Stimulated activated CD4-positive, alpha-beta T cell treated with anti-CD3 and anti-CD28 coated beads, Interleukin-1b, Interleukin-23, amount 100 ng/mL, for 1 hour (primary cell): ENCODE measurements at regions not wholly inside any gene's neighbourhood (a gene's known extent, or its start where the extent isn't known, plus 50 kb on each side); places are given as distances from the start of the nearest gene placed in this dataset.

Source experiments
- DNase-seq, 2 donors: peaks; one replicate each; pipeline ENCODE4 v3.0.0-alpha.2; 2020; ENCODE audit warnings: low read depth in 2 of 2

GRCh38 chr5:79871364-79872120 is 119.5 kb downstream of the MTX3 start:
- no peak for DNase-seq

GRCh38 chr5:79868163-79868670 is 122.8 kb downstream of the MTX3 start:
- no peak for DNase-seq

- DNase-seq = no peak
Measured at GRCh38 chr5:79865579-79865978, 125.5 kb downstream of the MTX3 start.

GRCh38 chr5:79864364-79864763 is 126.7 kb downstream of the MTX3 start:
- no peak for DNase-seq

- no peak for DNase-seq
Measured at GRCh38 chr5:79859588-79859987, 131.5 kb downstream of the MTX3 start.

- no peak for DNase-seq
Measured at GRCh38 chr5:79858410-79858723, 132.7 kb downstream of the MTX3 start.

GRCh38 chr5:79857714-79858409 is 133.2 kb downstream of the MTX3 start:
- peak; percentile 50 to 81 for DNase-seq

- DNase-seq = no peak
Measured at GRCh38 chr5:79856456-79857055, 134.5 kb downstream of the MTX3 start.

- DNase-seq = no peak
Measured at GRCh38 chr5:79853676-79854418, 137.2 kb downstream of the MTX3 start.

GRCh38 chr5:79853028-79853427 is 138.0 kb downstream of the MTX3 start:
- no peak for DNase-seq

- DNase-seq = no peak
Measured at GRCh38 chr5:79851391-79851863, 139.6 kb downstream of the MTX3 start.

GRCh38 chr5:79850941-79851340 is 140.1 kb downstream of the MTX3 start:
- DNase-seq = no peak

- no peak for DNase-seq
Measured at GRCh38 chr5:79850316-79850822, 140.7 kb downstream of the MTX3 start.

GRCh38 chr5:79849486-79850315 is 141.4 kb downstream of the MTX3 start:
- DNase-seq = no peak
